Transverse colon (tissue), 4 donors: ENCODE measurements at regions not wholly inside any gene's neighbourhood (a gene's known extent, or its start where the extent isn't known, plus 50 kb on each side); places are given as distances from the start of the nearest gene placed in this dataset.

Experiments used
- DNase-seq: peaks from one replicate; pipeline ENCODE4 v3.0.0-alpha.2; 2019
- H3K27ac ChIP-seq, 4 donors: fragments of 200-600 bp; sonication (generic); 2 replicates each; pipeline ENCODE4 v1.5.1; 2016 to 2018; ENCODE audit warnings: inconsistent platforms in 4 of 4
- H3K27me3 ChIP-seq: fragments of 200-600 bp; sonication (generic); 2 replicates; pipeline ENCODE4 v1.5.1; 2017; ENCODE audit warnings: inconsistent platforms
- H3K36me3 ChIP-seq, 4 donors: fragments of 200-600 bp; sonication (generic); 2 replicates each; pipeline ENCODE4 v1.5.1; 2017 to 2019; ENCODE audit warnings: inconsistent platforms in 4 of 4
- H3K4me1 ChIP-seq, 4 donors: fragments of 200-600 bp; sonication (generic); 2 replicates each; pipeline ENCODE4 v1.5.1; 2017 to 2020; ENCODE audit warnings: inconsistent platforms in 4 of 4
- H3K4me3 ChIP-seq, 4 donors: fragments of 200-600 bp; sonication (generic); 1 replicate in 1 of 4; 2 replicates in 3 of 4; pipeline versions ENCODE4 v1.5.1 to v1.6.1; 2017 to 2019; ENCODE audit warnings: inconsistent platforms in 4 of 4
- H3K9me3 ChIP-seq, 2 donors: fragments of 200-600 bp; sonication (generic); 2 replicates each; pipeline ENCODE4 v1.5.1; 2017 to 2019; ENCODE audit warnings: inconsistent platforms in 2 of 2
- EP300 ChIP-seq: sonication (generic); formaldehyde crosslinking; IDR thresholded peaks from one replicate; pipeline ENCODE4 v1.6.1; 2017; ENCODE audit warnings: antibody characterized with exemption, low read depth
- POLR2A ChIP-seq: fragments of 450-650 bp; IDR thresholded peaks from one replicate; pipeline ENCODE4 v1.6.1; 2016; ENCODE audit warnings: antibody characterized with exemption, mild to moderate bottlenecking, moderate library complexity
- POLR2AphosphoS5 ChIP-seq, 3 donors: sonication (generic); formaldehyde crosslinking; IDR thresholded peaks; one replicate each; pipeline ENCODE4 v1.6.1; 2016; ENCODE audit warnings: antibody characterized with exemption in 3 of 3
- WGBS, 2 donors: methylation state at CpG; one replicate each; pipeline ENCODE4 v1.1.5; 2018; ENCODE audit warnings: low coverage in 1 of 2; 5-methylcytosine and 5-hydroxymethylcytosine counted together
- in situ Hi-C, 4 donors: fragments of 200-750 bp; cut with MboI; loops; one replicate each; pipeline versions ENCODE4 v1.15.0 to v1.15.1; 2017; ENCODE audit warnings: low sequenced_read_pairs in 3 of 4, low pct_ligation_motif_present in 1 of 4, low pct_unique_long_range_greater_than_20kb in 1 of 4
- intact Hi-C: fragments of 100-400 bp; cut with DNase I; formaldehyde crosslinking; loops from one replicate; pipeline ENCODE4 v1.15.1; 2023; ENCODE audit warnings: low total_unique reads
- TF ChIP-seq, protein P1 (sequence below), 5 experiments: fragments of 200-600 bp in 3 of 5; fragments of 450-650 bp in 2 of 5; sonication (generic) in 3 of 5; IDR thresholded peaks; 1 replicate in 2 of 5; 2 replicates in 3 of 5; pipeline ENCODE4 v1.5.1; 2016 to 2017; ENCODE audit warnings: antibody characterized with exemption in 5 of 5, inconsistent platforms in 3 of 5, mild to moderate bottlenecking in 2 of 5, moderate library complexity in 1 of 5

DNA sequence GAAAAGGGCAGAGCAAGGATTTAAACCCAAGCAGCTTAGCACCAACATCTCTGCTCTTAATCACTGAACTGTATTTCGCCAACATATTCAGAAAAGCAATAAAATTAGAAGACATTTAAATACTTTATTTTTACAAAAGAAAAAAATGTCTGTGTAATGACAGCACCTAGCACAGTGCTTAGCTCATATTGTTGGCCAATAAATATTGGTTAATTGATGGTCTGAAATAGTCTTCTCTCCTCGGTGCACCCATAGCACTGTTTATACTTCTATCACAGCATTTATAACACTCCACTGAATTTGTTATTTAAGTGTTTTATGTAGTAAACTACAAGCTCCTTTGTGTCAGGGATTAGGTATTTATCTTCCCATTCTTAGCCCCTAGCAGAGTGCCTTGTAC is 70.9 kb upstream of the PLPPR4 start:
- Histone ChIP-seq H3K27me3 (no peaks in the 10 kb centered on the region), H3K9me3 (no peaks in the 10 kb centered on the region), H3K36me3 (no peaks in the 10 kb centered on the region), H3K4me1 (no peaks in the 10 kb centered on the region), H3K27ac (no peak overlapping the region), H3K4me3 (no peak overlapping the region)
- no peak for DNase-seq
- no peak for TF ChIP-seq EP300
- in situ Hi-C loops = loop anchor here in 3 of 4 donors (25.0 kb wide), 3 partner anchors 294 to 519 kb away; no protein-coding TSS in a partner anchor
- intact Hi-C loops = no loop called here
- 76 to 85% methylated on average over 2 of the region's 2 CpGs for WGBS, 2 donors

- Histone ChIP-seq H3K27me3 (no peaks in the 10 kb centered on the region), H3K36me3 (no peaks in the 10 kb centered on the region), H3K4me1 (no peaks in the 10 kb centered on the region), H3K9me3 (no peaks in the 10 kb centered on the region), H3K27ac (no peak overlapping the region), H3K4me3 (no peak overlapping the region)
- intact Hi-C loops (no loop called here), in situ Hi-C loops (loop anchor here in 3 of 4 donors (25.0 kb wide), 3 partner anchors 289 to 514 kb away; no protein-coding TSS in a partner anchor)
- DNase-seq = no peak
- TF ChIP-seq POLR2AphosphoS5 (IDR thresholded peaks at IDR 0.05) (no peak), POLR2A (no peak), EP300 (no peak)
- TF ChIP-seq, protein P1, sequence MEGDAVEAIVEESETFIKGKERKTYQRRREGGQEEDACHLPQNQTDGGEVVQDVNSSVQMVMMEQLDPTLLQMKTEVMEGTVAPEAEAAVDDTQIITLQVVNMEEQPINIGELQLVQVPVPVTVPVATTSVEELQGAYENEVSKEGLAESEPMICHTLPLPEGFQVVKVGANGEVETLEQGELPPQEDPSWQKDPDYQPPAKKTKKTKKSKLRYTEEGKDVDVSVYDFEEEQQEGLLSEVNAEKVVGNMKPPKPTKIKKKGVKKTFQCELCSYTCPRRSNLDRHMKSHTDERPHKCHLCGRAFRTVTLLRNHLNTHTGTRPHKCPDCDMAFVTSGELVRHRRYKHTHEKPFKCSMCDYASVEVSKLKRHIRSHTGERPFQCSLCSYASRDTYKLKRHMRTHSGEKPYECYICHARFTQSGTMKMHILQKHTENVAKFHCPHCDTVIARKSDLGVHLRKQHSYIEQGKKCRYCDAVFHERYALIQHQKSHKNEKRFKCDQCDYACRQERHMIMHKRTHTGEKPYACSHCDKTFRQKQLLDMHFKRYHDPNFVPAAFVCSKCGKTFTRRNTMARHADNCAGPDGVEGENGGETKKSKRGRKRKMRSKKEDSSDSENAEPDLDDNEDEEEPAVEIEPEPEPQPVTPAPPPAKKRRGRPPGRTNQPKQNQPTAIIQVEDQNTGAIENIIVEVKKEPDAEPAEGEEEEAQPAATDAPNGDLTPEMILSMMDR (IDR thresholded peaks at IDR 0.05) = no peak
- 63 to 67% methylated on average over 1 of the region's 1 CpG for WGBS, 2 donors
These were observed 65.9 kb upstream of the PLPPR4 start for GRCh38 chr1:99198393-99198792.

DNA sequence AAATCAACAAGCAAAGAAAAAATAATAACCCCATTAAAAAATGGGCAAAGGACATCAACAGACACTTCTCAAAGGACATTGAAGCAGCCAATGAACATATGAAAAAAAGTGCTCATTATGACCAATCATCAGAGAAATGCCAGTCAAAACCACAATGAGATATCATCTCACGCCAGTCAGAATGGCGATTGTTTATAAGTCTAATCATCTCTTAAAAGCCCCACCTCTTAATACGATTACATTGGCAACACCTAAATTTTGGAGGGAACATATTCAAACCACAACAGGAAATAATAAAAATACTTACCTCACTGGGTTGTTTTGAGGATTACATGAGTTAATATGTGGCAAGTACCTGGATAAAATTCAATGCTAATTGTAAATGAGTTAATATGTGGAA is 57.1 kb upstream of the PLPPR4 start:
- H3K4me3 ChIP-seq = no peak overlapping the region
- no peaks in the 10 kb centered on the region for H3K4me1 ChIP-seq
- intact Hi-C loops (no loop called here), in situ Hi-C loops (no loop called here)
- H3K27ac ChIP-seq = no peak overlapping the region
- H3K27me3 ChIP-seq = no peaks in the 10 kb centered on the region
- no peaks in the 10 kb centered on the region for H3K9me3 ChIP-seq
- H3K36me3 ChIP-seq = no peaks in the 10 kb centered on the region
- DNase-seq = no peak
- 67 to 71% methylated on average over 3 of the region's 3 CpGs for WGBS, 2 donors
- no peak for TF ChIP-seq EP300
- TF ChIP-seq, protein P1 (IDR thresholded peaks at IDR 0.05) = no peak
- no peak for TF ChIP-seq POLR2A
- TF ChIP-seq POLR2AphosphoS5 (IDR thresholded peaks at IDR 0.05) = no peak
